ENCODE measurements at regions not wholly inside any gene's neighbourhood (a gene's known extent, or its start where the extent isn't known, plus 50 kb on each side); places are given as distances from the start of the nearest gene placed in this dataset.

- no peak for TF ChIP-seq SUZ12 (IDR thresholded peaks at IDR 0.05)
- no peak for TF ChIP-seq SP1 (IDR thresholded peaks at IDR 0.05)
- no peak for TF ChIP-seq BHLHE40 (IDR thresholded peaks at IDR 0.05; ENCODE audit: borderline replicate concordance)
- TF ChIP-seq PKNOX1 (IDR thresholded peaks at IDR 0.05) = no peak
- TF ChIP-seq ZNF384 (IDR thresholded peaks at IDR 0.05) = no peak
- no peak for TF ChIP-seq FOXM1 (IDR thresholded peaks at IDR 0.05; ENCODE audit: borderline replicate concordance)
- TF ChIP-seq NFRKB (IDR thresholded peaks at IDR 0.05) = no peak
- no peak for TF ChIP-seq FOXA1 (IDR thresholded peaks at IDR 0.05)
- TF ChIP-seq ELF4 (IDR thresholded peaks at IDR 0.05) = no peak
- no peak for TF ChIP-seq LEF1 (IDR thresholded peaks at IDR 0.05; ENCODE audit: borderline replicate concordance)
- TF ChIP-seq TARDBP (IDR thresholded peaks at IDR 0.05) = no peak
- no peak for TF ChIP-seq ARNT (IDR thresholded peaks at IDR 0.05)
- no peak for TF ChIP-seq FOXK2 (IDR thresholded peaks at IDR 0.05)
- TF ChIP-seq L3MBTL2 (conservative IDR thresholded peaks at IDR 0.05) = no peak
Measured at GRCh38 chr1:99363531-99363930, 99.2 kb downstream of the PLPPR4 start.
